ENCODE measurements at regions not wholly inside any gene's neighbourhood (a gene's known extent, or its start where the extent isn't known, plus 50 kb on each side); places are given as distances from the start of the nearest gene placed in this dataset.

DNA sequence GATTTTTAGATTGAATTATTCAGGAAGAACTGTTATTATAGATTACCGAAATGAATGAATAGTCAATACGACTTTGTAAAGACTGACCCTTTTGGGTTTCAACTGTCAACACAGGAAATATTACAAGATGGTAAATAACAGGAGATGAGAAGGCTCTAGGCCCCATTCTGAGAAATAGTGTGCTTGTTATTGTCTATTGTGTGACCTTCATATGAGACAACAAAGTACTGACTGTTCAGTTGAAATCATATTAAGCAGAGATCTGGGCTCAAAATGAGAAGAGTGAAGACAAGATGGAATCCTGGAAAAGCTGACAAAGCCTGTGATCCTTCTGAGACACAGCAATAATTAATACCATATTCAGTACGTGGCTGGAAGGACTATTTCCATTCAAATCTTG lies 503.8 kb downstream of the INHBA start:
- intact Hi-C loops (cut with micrococcal nuclease; ENCODE audit: unreplicated experiment) = no loop called here

DNA sequence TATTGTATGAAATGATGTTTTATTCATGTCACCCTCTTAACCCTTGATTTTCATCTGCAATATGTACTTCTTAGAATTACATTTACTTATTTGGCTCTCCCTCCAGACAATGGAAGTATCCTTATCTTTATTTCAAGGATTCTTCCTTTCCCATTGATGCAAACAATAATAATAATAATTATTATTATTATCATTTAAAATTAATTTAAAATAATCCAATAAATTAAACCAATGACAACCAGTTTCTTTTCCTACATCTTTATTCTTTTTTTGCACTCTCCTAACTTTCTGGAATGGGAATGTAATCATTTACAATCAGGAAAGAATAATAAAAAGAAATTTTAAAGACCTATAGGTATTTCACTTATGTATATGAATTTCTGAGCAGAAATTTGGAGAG lies 504.4 kb downstream of the INHBA start:
- Histone ChIP-seq H2AFZ (ENCODE audit: low read length) (no peak overlapping the region), H3K9me3 (ENCODE audit: low read length) (no peaks in the 10 kb centered on the region), H4K20me1 (ENCODE audit: insufficient read depth, low read length) (no peaks in the 10 kb centered on the region), H3K4me1 (ENCODE audit: insufficient read depth, low read length, poor library complexity, severe bottlenecking) (no peaks in the 10 kb centered on the region), H3K27ac (ENCODE audit: low read depth, low read length, poor library complexity, severe bottlenecking) (no peak overlapping the region), H3K36me3 (ENCODE audit: insufficient read depth, low read length) (no peaks in the 10 kb centered on the region), H3K9me2 (ENCODE audit: insufficient read depth, low read length) (no peaks in the 10 kb centered on the region), H3K4me2 (ENCODE audit: low read length) (no peak overlapping the region), H3K79me2 (ENCODE audit: insufficient read depth, low read depth, low read length) (no peaks in the 10 kb centered on the region), H3K4me3 (ENCODE audit: low read depth, low read length, poor library complexity, severe bottlenecking) (no peak overlapping the region)
- no peak for DNase-seq (ENCODE audit: low spot score)
- no peak for TF ChIP-seq EZH2phosphoT487 (IDR thresholded peaks at IDR 0.05; ENCODE audit: borderline replicate concordance, low read depth, low read length)
- TF ChIP-seq, protein P1, sequence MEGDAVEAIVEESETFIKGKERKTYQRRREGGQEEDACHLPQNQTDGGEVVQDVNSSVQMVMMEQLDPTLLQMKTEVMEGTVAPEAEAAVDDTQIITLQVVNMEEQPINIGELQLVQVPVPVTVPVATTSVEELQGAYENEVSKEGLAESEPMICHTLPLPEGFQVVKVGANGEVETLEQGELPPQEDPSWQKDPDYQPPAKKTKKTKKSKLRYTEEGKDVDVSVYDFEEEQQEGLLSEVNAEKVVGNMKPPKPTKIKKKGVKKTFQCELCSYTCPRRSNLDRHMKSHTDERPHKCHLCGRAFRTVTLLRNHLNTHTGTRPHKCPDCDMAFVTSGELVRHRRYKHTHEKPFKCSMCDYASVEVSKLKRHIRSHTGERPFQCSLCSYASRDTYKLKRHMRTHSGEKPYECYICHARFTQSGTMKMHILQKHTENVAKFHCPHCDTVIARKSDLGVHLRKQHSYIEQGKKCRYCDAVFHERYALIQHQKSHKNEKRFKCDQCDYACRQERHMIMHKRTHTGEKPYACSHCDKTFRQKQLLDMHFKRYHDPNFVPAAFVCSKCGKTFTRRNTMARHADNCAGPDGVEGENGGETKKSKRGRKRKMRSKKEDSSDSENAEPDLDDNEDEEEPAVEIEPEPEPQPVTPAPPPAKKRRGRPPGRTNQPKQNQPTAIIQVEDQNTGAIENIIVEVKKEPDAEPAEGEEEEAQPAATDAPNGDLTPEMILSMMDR (conservative IDR thresholded peaks at IDR 0.05; ENCODE audit: low read length) = no peak
- intact Hi-C loops (cut with micrococcal nuclease; ENCODE audit: unreplicated experiment) = no loop called here
- POLR2A ChIA-PET = no interaction called here
- CTCF ChIA-PET (ENCODE audit: unreplicated experiment) = no interaction called here
- no TSS peak for BruUV-seq (replicated peaks)

More for the DNA sequence above, 503.8 kb downstream of the INHBA start:
- BruUV-seq (replicated peaks) = no TSS peak
- CTCF ChIA-PET (ENCODE audit: unreplicated experiment) = no interaction called here
- POLR2A ChIA-PET = no interaction called here
- Histone ChIP-seq H3K9me2 (ENCODE audit: insufficient read depth, low read length) (no peaks in the 10 kb centered on the region), H2AFZ (ENCODE audit: low read length) (no peak overlapping the region), H3K9me3 (ENCODE audit: low read length) (no peaks in the 10 kb centered on the region), H3K4me3 (ENCODE audit: low read depth, low read length, poor library complexity, severe bottlenecking) (no peak overlapping the region), H3K4me2 (ENCODE audit: low read length) (no peak overlapping the region), H3K79me2 (ENCODE audit: insufficient read depth, low read depth, low read length) (no peaks in the 10 kb centered on the region), H3K4me1 (ENCODE audit: insufficient read depth, low read length, poor library complexity, severe bottlenecking) (no peaks in the 10 kb centered on the region), H3K27ac (ENCODE audit: low read depth, low read length, poor library complexity, severe bottlenecking) (no peak overlapping the region), H4K20me1 (ENCODE audit: insufficient read depth, low read length) (no peaks in the 10 kb centered on the region), H3K36me3 (ENCODE audit: insufficient read depth, low read length) (no peaks in the 10 kb centered on the region)
- no peak for DNase-seq (ENCODE audit: low spot score)
- no peak for TF ChIP-seq EZH2phosphoT487 (IDR thresholded peaks at IDR 0.05; ENCODE audit: borderline replicate concordance, low read depth, low read length)
- TF ChIP-seq, protein P1 (conservative IDR thresholded peaks at IDR 0.05; ENCODE audit: low read length) = no peak

DNA sequence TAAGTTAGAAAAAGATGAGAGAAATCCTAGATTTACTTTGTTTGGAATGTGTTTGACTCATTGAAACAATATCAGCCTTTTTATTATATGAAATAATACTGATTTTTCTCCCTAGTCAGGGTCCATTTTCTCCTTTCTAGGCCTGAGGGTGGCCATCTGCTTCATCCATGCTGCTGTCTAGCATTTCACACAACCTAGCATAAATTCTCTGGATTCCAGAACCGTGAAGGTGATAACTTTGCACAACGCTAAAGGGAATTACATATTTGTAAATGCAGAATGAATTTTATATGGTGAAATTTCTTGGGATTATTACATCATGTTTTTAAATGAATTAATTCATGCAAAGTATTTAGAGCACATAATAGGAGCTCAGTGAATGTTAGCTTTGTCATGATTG lies 505.1 kb downstream of the INHBA start:
- no peak overlapping the region for H2AFZ ChIP-seq (ENCODE audit: low read length)
- no peak for TF ChIP-seq EZH2phosphoT487 (IDR thresholded peaks at IDR 0.05; ENCODE audit: borderline replicate concordance, low read depth, low read length)
- ChIA-PET CTCF (ENCODE audit: unreplicated experiment) (no interaction called here), POLR2A (no interaction called here)
- no peaks in the 10 kb centered on the region for H3K36me3 ChIP-seq (ENCODE audit: insufficient read depth, low read length)
- no peak overlapping the region for H3K27ac ChIP-seq (ENCODE audit: low read depth, low read length, poor library complexity, severe bottlenecking)
- H3K4me3 ChIP-seq (ENCODE audit: low read depth, low read length, poor library complexity, severe bottlenecking) = no peak overlapping the region
- BruUV-seq (replicated peaks) = no TSS peak
- DNase-seq (ENCODE audit: low spot score) = no peak
- no peaks in the 10 kb centered on the region for H3K9me2 ChIP-seq (ENCODE audit: insufficient read depth, low read length)
- H3K79me2 ChIP-seq (ENCODE audit: insufficient read depth, low read depth, low read length) = no peaks in the 10 kb centered on the region
- H3K4me1 ChIP-seq (ENCODE audit: insufficient read depth, low read length, poor library complexity, severe bottlenecking) = no peaks in the 10 kb centered on the region
- H3K4me2 ChIP-seq (ENCODE audit: low read length) = no peak overlapping the region
- H3K9me3 ChIP-seq (ENCODE audit: low read length) = no peaks in the 10 kb centered on the region
- H4K20me1 ChIP-seq (ENCODE audit: insufficient read depth, low read length) = no peaks in the 10 kb centered on the region
- intact Hi-C loops (cut with micrococcal nuclease; ENCODE audit: unreplicated experiment) = no loop called here
